NCI-H128 (cell line): ENCODE measurements at regions not wholly inside any gene's neighbourhood (a gene's known extent, or its start where the extent isn't known, plus 50 kb on each side); places are given as distances from the start of the nearest gene placed in this dataset.
"Not testable (repeated sequence)": the region's sequence is repeated elsewhere in the genome, so short reads cannot be mapped to it uniquely, and the experiment has no call there.

Experiments
- DNase-seq: peaks from one replicate; lab custom pipeline; 2025; ENCODE audit not compliant: unreplicated experiment; lab: John Stamatoyannopoulos, UW

DNA sequence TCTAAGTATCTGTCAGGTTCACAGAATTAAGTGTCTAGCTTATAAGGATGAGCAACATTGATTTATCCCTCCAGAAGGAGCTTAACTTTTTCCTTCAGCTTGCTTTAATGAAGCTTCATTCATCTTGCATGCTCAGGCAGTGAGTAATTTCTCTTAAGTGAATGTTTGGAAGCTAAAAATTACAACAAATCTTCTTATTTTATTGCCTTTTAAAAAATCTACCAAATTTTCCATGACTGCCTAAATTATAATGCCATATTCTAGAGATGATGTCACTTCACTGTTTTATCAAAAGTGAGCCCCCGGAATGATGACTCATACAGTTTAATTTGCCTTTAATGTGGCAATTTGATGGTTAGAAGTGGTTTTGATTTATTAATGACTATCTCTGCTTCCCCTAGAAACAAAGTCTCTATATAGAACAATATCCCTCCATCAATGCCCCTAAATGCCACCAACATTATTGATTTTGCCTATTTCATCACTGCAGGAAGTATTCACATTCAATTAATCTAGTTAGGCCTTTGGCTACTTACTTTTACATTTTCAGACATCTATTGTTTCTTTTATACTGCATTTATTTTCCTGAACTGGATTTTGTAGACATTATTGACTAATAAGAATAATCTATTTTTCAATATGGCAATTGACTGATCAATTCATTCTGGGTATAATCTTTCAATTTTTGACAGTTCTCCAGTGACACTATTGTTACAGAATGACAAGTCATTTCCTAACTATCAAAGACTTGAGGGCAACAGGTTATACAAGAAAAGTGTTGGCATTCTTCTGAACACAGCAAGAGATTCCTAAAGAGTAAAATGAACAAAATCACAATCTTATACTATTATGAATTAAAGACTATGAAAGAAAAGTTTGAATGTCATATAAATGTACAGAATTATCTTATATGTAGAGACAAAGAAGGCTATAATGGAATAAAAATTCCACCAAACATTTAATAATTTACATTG lies 139.3 kb upstream of the ODAD2 start:
- DNase-seq: no peak

- DNase-seq: no peak
Measured at GRCh38 chr10:28135258-28135657, 136.4 kb upstream of the ODAD2 start.

DNA sequence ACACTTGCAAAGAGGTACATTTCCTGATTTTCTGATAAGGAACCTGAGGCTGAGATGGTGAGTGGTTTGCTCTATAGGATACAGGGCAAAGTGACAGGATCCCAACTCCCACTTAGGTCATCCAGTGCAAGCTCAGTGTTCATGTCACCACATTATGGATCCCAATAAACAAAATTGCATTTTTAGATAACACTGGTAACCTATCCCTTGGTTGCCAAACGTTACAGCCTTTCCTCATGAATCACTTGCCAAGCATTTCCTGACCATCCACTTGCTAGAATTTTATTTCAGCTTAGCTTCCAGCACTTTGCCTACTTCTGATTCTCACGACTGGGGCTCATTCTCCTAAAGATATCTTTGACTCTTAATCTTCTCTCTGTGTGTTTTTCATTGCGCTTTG lies 131.4 kb upstream of the ODAD2 start:
- no peak for DNase-seq

DNA sequence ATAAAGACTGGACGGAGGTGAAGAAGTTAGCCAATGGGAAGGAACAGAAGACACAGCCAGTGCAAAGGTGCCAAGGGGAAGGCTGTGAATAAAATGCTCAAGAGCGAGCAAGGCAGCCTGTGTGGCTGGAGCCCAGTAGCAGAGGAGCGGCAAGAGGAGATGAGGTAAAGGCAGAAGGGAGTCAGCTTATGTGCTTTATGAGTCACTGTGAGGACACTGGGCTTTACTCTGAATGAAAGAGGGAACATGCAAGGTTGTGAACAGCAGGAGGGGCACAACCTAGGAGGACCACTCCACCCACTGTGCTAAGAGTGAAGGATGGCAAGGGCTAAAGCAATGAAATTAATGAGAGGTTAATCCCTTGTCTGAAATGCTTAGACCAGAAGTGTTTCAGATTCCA lies 129.0 kb upstream of the ODAD2 start:
- no peak for DNase-seq

DNA sequence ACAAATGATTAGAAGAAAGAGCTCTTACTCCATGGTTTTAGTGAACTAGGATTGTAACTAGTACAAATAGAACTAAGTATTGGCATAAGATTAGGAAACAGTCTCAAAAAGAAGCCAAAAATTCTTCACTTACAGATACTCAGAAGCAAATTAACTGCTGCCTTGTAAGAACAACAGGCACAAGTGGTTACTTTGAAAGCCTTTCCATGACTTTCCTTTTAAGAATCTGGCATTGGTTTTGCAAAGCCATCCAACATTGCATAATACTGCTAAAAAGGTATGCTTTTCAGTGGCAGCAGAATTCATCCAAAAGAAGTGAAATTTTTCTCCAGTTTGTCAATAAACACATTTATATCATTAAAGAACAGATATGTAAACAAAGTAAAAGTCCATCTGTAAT lies 126.8 kb upstream of the ODAD2 start:
- DNase-seq: no peak

- no peak for DNase-seq
Measured at GRCh38 chr10:28120795-28121194, 121.9 kb upstream of the ODAD2 start.

DNA sequence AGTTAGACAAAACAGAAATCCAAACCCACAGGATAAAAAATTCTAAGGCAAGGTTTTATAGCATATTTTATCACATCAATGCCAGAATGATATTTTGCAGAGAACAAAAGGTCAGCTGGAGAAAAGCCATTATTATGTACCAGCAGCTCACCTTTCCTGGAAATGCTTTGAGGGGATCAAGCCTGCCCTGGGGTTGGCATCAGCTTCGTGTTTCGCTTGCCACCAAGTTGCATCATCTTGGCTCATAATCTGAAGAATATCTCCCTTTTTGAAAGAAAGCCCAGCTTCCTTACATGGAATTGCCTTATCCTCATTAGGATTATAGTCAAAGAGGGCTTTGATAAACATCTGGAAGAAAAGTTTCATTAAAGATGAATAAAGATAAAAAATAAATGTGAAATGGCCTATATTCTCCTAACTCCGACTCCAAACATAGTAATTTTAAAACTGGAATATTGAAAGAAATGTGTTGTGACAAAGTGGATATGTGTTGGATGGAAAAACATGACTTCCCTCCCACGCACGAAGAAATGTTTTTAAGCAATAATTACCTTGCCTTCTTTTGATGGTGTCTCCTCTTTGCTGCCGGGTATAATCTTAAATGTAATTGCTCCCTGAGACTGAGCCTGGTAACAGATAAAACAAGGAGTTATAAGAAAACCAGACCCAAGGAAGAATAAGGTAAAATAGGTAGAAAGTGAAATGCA lies 121.3 kb upstream of the ODAD2 start:
- no peak for DNase-seq

DNA sequence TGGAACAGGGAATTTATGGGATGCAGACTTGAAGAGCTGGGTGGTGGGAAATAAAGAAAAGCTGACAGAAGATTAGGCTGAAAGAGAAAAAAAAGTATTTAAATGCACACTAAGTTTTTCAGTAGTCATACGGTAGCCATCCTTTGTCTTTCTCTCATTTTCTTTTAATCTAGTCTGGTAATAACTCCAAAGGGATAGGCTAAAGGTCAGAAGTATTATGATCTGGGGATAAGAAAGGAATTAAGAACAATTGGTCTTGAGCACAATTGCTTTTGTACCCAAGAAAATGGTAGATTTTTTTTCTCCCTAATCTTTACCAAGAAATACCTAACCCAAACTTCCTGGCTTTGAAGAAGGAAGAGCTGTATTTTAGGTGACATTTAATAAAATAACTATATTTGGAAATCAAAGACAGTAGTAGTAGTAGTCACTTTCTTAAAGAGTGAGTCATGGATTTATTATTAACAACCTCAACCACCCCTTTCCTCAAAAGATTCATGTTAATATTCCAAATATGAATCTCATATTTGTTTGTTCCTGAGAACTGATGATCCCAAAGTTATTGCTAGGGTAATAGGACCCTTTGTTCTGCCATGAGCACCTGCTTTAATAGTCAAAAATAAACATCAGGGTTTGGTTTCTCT lies 120.2 kb upstream of the ODAD2 start:
- DNase-seq: no peak

GRCh38 chr10:28113202-28113601 lies 114.3 kb upstream of the ODAD2 start:
- DNase-seq: no peak

DNA sequence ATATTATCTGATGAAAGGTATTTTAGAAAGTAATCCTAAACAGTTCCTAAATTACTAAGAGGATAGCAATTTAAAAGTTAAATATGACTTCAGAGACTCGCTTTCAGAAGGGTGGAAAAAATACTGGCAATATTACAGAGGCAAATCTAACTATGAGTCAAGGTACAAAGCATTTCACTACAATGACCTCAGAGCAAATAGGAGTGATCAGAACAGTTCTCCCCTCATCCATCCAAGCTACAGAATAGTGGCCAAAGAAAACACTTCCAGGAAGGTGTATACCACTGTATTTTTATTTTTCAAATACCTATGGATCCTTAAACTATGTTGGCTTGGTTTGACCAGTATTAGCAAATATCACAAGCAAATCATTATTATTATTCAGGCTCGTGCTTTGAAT lies 112.8 kb upstream of the ODAD2 start:
- no peak for DNase-seq

- DNase-seq: no peak
Measured at GRCh38 chr10:28105561-28105960, 106.7 kb upstream of the ODAD2 start.

GRCh38 chr10:28097633-28098032 lies 98.8 kb upstream of the ODAD2 start:
- no peak for DNase-seq

DNA sequence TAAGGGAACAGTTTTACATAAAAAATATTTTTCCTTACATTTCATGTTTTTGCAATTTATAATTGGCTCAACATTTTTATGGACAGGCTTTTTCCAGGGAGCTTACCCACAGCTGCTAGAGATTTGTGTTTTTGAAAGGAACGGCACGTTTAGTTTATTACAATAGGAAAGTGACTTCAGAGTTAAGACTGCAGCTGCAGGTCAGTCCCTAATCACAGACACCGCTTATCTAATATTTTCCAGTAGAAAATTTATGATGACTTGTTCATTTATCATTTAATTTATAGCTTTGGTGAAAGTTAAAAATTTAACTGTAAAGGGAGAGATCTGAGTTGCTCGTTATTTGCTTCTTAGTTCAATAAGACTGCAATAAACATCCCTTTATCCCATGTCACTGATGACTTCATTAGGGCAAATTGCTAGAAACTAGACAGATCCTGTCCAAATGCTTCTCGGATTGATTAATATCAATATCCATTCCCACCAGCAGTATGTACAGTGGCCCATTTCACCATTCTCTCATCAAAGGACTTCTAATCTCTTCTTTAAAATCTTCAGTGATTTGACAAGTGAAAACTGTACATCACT lies 97.0 kb upstream of the ODAD2 start:
- no peak for DNase-seq

GRCh38 chr10:28094121-28094520 lies 95.2 kb upstream of the ODAD2 start:
- DNase-seq: no peak

- no peak for DNase-seq
Measured at GRCh38 chr10:28091913-28092312, 93.0 kb upstream of the ODAD2 start.

GRCh38 chr10:28090506-28090905 lies 91.6 kb upstream of the ODAD2 start:
- DNase-seq: no peak

- no peak for DNase-seq
Measured at GRCh38 chr10:28089467-28089866, 90.6 kb upstream of the ODAD2 start.

DNA sequence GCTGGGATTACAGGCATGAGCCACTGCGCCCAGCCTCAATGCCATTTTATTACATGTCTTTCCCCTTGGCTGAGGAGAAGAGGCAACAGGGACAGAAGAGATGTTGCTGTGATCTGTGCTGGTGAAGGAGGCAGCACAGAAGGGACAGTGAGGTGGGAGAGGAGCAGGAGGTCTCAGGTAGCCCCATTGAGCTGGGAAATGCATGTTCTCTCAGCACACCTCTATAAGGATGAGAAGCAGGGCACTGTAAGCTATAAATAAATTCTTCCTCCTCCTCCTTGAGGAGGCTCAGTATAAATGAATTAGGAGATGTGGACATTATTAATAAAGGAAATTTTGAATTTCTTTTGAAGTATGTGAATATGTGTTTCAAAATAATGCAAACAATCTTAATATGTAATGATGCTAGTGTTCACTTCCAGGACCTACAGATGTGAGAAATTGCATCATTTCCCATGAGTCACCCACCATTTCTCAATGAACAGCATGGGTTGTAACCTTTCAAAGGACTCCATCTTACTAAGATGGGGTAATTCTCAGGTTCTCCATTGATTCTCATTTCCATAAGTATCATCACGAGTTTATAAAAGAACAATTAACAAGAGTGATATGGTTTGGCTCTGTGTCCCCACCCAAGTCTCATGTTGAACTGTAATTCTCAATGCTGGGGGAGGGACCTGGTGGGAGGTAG lies 88.9 kb upstream of the ODAD2 start:
- no peak for DNase-seq

DNA sequence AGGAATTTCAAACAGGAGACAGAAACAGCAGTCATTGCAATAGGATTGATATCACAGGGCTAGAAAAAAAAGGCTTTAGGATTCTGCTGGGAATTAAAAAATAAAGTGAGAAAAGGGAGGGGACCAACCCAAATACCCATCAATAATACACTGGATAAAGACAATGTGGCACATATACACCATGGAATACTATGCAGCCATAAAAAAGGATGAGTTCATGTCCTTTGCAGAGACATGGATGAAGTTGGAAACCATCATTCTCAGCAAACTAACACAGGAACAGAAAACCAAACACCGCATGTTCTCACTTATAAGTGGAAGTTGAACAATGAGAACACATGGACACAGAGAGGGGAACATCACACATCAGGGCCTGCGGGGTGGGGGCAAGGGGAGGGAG lies 86.9 kb upstream of the ODAD2 start:
- DNase-seq: not testable (repeated sequence)

DNA sequence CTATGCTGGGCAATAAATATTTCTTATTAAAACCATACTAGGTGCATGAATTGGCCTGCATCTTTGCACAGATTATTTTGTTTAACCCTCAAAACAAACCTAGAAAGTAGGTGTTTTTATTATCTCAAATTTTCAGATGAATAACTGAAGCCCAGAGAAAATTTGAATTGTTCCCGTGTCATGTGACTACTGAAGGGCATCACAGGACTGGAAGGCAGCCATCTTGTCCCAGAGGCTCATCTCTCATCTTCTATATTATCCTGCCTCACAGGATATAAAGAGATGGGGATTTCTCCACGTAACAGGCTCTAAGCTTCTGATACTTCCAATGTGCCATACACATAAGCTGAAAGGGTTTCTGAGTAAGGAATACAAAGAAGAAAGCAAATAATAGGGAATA lies 84.0 kb upstream of the ODAD2 start:
- no peak for DNase-seq

DNA sequence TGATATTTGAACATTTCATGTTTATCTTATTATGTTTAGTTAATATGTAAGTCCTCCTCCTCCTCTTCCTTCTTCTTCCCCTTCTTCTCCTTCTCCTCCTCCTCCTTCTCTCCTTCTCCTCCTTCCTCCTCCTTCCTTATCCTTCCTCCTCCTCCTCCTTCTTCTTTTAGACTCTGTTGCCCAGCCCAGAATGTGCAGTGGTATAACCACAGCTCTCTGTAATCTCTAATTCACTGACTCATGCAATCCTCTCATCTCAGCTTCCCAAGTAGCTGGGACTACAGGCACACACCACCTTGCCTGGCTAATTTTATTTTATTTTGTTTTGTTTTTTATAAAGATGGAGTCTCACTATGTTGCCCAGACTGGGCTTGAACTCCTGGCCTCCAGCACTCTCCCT lies 83.4 kb upstream of the ODAD2 start:
- no peak for DNase-seq
